ENCODE measurements at regions not wholly inside any gene's neighbourhood (a gene's known extent, or its start where the extent isn't known, plus 50 kb on each side); places are given as distances from the start of the nearest gene placed in this dataset.

- TF ChIP-seq MAX (IDR thresholded peaks at IDR 0.05; ENCODE audit: low read depth, low read length) (no peak), POLR2A (IDR thresholded peaks at IDR 0.05; ENCODE audit: extremely low read depth, insufficient read length) (no peak)
These were observed 215.4 kb upstream of the UBASH3B start for GRCh38 chr11:122439866-122440810.
